ENCODE measurements at regions not wholly inside any gene's neighbourhood (a gene's known extent, or its start where the extent isn't known, plus 50 kb on each side); places are given as distances from the start of the nearest gene placed in this dataset.
"Not testable (repeated sequence)": the region's sequence is repeated elsewhere in the genome, so short reads cannot be mapped to it uniquely, and the experiment has no call there.

DNA sequence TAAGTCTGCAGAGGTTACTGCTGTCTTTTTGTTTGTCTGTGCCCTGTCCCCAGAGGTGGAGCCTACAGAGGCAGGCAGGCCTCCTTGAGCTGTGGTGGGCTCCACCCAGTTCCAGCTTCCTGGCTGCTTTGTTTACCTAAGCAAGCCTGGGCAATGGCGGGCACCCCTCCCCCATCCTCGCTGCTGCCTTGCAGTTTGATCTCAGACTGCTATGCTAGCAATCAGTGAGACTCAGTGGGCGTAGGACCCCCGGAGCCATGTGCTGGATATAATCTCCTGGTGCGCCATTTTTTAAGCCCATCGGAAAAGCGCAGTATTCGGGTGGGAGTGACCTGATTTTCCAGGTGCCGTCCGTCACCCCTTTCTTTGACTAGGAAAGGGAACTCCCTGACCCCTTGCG lies 1363.1 kb downstream of the HACE1 start:
- TF ChIP-seq LEF1 (IDR thresholded peaks at IDR 0.05; ENCODE audit: borderline replicate concordance); FOXA1 (IDR thresholded peaks at IDR 0.05); FOXM1 (IDR thresholded peaks at IDR 0.05; ENCODE audit: borderline replicate concordance); BHLHE40 (IDR thresholded peaks at IDR 0.05; ENCODE audit: borderline replicate concordance); SP1 (IDR thresholded peaks at IDR 0.05): not testable (repeated sequence)
